DMS53 (cell line): ENCODE measurements at regions not wholly inside any gene's neighbourhood (a gene's known extent, or its start where the extent isn't known, plus 50 kb on each side); places are given as distances from the start of the nearest gene placed in this dataset.

Experiments used
- DNase-seq: peaks from one replicate; lab custom pipeline; 2025; lab: John Stamatoyannopoulos, UW

DNA sequence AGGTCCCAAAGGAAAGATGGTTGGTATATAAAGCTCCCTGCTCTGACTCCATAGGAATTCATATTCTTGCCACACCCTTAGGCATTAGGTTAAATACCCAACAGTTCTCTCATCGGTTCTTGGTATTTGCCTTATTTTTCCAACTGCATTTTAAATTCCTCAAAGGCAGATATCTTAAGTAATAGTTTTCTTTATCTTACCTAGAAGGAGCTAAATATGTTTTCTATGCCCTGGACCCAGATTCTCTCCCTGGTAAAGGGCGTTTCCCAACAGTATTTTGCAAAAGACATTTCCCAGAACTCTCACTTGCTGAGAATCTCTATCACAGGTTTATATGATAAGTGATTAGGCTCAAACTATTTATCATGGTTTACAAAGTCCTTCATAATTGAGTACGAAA lies 158.6 kb upstream of the BDNF start:
- DNase-seq = no peak

DNA sequence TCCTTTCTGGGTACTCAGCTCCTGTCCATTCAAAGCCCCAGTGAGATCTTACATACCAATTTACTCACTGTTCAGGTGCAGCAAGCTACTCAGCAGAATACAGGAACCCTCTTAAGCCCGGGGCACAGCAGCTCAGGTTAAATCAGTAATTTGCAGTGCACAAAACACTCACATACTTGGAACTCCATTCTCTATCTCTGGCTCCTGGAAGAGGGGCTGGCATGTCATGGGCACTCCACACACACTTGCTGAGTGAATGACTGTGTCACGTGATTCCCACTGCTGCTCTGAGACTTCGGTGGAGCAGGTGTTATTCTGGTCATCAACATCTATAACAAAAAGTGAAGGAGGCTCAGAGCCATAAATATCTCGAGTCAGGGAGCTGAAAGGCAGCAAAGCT lies 157.3 kb upstream of the BDNF start:
- DNase-seq = peak; percentile 12

DNA sequence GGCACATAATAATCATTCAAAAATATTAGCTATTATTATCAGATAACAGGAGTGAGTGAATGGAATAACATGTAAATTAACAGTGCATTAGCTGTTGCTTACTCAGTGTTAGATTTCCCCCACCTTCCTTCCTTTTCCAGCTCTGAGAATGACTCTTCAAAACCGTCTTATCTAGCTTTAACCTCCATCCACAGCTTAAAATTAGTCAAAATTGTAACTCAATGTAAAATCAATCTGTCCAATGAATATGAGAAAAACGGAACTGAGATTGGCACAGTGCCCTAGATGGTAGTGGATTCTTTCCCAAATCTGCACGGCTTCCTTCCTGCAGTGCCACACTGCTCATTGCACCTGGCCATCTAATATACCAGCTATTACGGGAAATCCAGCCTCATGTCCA lies 156.8 kb upstream of the BDNF start:
- no peak for DNase-seq

DNA sequence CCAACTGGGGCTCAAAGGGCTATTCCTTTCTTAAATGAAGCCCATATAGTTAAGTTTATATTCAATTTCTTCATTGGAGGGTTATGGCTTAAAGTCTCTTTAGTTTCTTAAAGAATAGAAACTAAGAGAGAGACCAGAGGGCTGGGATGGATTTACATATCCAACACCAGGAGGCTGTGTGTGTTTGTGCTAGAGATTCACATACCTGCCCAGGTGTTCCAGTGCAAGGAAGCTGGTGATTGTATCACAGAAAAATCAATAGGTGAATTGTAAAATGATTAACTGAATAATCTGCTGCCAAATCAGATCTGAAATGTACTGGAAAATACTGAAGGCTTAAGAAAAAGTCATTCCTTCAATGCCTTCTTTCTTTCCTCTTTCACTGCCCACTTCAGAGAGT lies 148.2 kb upstream of the BDNF start:
- DNase-seq = no peak

DNA sequence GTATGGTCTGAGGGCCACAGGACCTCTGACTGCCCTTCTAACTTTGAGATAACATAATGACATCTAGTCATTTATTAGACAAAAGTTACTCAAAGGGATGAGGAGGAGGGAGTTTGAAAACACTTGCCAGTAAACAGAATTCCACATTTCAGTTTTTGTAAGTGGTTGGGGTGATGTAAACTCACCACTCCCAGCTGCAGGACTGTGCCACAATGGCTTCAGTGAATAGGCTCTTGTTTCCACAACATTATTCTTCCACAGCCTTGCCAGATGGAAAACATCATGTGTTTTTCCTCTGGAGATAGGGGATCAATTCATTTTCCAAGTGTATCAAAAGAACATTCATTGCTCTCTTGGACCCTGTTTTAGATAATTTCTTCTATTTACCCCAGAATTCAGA lies 147.2 kb upstream of the BDNF start:
- DNase-seq = no peak

DNA sequence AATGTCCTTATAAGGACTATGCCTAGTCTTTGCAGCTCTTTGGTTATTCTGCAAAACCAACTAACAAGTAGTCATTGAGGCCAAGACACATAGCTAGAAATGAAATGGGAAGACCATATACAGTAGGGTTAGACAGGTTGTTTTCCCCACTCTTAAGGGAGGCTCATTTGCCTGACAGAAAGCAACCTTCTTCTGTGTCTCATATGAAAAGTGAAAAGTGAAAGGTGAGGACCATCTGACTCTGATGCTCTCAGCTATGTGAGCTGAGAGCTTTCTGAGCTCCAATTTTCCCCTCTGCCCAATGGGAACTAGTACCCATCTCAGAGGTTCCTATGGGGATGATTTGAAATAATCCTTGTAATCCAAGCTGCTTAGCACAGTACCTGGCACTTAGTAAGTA lies 142.0 kb upstream of the BDNF start:
- DNase-seq = no peak

DNA sequence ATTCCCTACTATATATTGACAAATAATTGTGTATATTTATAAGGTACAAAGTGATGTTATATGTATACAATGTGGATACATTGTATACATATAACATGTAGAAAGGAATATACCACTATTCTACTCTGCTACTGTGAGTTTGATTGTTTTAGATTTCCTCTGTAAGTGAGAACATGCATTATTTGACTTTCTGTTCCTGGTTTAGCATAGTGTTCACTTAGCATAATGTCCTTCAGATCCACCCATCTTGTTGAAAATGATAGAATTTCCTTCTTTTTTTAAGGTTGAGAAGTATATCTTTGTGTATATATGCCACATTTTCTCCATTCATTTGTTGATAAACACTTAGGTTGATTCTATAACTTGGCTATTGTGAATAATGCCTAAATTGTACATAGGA lies 140.8 kb upstream of the BDNF start:
- DNase-seq = no peak

DNA sequence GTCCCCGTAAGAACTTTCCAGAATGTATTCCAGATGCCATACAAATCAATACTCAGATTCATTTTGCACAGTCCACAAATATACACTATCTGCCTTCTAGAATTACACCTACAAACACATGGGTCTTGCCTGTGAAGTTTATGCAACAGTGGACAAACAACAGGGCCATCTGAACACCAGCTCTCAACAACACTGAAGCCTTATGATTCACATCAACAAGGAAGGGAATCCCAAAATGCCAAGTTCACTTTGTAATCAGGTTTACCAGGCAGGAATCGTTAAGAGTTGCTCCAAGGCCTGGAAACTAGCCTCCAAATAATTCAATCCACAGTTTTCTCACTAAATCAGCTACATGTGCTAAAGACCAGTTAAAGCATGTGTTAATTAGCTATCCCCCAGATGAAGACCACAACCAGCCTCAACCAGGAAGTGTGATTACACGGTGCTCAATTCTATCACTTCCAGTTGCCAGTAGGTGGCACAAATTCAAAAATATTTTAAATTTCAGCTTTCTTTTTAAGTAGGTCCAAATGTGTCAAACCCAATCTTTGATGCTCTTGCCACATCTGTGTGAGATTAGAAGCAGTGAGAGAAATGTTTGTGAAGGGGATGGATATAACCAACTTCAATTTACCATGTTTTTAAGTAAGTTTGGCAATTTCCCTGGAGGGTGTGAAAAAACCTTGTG lies 139.1 kb upstream of the BDNF start:
- DNase-seq = peak; percentile 35

DNA sequence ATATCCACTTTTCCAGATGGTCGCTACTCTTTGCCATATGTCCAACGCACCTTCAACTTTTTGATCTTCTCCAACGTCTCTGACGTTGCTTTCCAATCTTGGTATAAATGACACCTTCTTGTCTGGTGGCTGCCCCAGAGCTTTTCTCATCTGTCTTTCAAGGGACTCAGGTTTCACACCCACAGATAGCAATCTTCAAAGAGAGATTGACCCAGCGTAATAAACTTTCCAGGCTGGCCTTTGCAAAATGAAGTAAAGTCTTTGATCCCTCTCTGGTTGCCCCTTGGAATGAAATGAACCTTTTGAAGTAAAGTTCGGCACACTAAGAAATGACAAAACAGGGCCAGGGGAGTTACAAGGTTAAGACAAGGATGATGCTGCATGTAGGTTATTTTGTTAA lies 138.4 kb upstream of the BDNF start:
- no peak for DNase-seq

DNA sequence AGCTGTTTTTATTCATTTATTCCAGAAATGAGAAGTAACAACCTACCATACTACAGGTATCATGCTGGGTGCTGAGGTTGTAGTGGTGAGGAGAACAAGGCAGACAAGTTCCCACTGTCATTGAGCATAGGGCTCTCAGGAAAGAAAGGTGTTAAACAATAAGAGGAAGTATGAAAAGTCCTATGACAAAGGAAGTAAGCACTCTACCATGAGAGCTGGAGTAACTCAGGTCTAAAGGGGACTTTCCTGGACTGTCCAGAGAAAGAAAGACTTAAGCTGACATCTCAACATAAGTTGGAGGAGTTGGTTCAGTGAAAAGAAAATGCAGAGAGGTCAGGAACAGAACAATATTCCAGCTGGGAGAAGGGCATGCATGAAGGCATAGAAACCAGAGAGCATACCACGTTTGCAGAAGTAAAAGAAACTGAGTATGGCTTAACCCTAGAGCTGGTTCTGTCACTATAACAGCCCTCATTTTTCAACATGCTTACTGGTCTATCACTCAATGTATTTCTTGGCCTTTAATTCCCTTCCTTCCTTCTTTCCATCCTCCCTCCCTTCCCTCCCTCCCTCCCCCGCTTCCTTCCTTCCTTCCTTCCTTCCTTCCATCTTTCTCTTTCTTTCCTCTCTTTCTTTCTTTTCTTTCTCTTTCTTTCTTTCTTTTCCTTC lies 137.8 kb upstream of the BDNF start:
- DNase-seq = peak; percentile 13

DNA sequence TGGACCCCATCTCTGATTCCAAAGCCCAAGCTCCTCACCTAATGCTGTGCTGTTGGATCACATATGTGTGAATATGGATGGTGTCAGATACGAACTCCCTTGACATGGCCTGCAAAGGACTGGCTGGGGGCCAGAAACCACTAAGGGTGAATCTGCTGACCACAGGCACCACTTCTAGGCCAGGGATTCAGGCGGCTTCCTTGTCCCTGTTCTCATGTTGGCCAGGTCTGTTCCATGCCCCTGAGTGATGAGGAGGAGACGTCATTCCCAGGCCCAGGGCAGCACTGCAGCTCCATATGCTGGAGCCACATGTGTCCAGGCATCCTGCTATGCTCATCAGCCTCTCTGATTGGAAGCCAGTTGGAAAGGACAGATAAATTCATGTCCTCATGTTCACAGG lies 130.0 kb upstream of the BDNF start:
- no peak for DNase-seq

DNA sequence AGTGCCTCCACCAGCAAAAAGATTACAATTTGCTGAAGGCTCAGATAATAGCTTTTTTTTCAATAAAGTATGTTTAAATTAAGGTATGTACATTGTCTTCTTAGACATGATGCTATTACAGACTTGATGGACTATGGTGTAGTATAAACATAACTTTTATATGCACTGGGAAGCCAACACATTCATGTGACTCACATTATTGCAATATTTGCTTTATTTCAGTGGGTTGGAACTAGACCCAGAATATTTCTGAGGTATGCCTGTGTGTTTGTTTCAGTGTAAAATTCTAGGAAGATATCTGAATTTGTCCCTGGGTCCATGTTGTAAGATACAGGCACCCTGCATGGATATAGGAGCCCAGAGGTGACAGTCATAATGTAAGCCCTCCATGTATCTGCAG lies 120.0 kb upstream of the BDNF start:
- DNase-seq = no peak

DNA sequence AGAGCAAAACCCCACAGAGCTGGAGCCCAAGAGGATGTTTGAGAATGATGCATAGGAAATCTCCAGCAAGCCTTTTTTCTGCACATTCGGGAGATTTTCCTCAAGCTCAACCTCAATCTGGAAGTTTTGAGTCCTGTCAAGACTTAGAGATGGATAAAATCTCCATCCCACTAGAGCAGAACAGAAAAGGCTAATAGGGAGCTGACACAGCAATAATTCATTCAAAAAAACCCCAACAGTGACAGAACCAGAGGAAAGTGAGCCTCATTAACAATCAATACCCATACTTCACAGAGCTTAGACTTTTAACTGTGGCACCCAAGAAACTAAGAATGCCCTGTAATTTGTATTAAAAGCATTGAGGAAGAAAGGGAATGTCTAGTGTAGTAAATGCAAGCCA lies 115.9 kb upstream of the BDNF start:
- DNase-seq = no peak

DNA sequence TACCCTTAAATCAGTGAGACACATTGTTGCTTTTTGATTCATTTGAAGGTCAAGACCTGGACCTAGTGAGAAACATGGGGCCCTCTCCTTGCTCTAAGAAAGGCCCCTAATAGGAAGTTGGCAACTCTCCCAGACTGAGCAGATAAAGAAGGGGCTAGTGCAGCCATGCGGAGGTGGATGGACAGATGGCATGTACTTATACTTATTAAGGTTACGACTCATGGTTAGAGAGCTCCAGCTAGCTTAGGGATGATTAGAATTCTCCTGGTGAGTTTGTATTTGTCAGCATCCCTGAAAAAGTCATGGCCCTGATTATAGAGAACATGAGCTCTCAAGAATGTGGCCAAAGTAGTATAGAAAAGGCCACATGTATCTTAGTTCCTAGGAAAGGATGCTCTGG lies 112.1 kb upstream of the BDNF start:
- DNase-seq = no peak

DNA sequence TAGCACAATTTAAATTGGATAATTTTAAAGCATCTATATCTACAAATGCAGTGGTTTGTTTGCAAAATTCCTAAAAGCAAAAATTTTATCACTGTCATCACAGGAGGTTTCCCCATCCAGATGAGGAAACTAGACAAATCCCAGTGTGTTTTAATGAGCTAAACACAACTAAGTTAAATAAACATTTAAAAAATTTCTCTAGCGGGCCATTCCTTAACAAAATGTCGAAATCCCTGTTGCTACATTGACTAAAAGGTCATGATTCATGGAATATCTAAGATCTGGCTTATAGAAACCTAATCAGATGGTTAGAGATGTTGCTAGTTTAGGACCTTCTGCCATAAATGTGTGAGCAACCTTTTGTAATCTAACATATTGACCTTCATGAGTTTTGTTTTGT lies 107.3 kb upstream of the BDNF start:
- no peak for DNase-seq

DNA sequence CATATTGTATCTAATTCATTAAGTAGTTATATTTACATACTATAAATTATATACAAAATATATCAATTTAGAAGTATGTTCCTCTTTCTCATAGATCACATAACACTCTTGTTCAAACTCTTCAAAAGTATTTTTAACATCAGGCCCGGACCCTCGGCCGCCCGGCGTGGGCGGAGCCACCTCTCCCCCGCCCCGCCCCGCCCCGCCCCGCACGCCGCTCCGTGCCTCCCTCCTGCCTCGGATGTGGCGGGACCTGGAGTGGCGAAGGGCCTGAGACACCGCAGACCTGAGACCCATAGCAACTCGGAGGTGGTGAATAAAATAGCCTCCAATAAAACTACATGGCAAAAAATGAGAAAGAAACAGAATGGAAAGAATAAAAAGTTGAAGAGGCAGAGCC lies 105.9 kb upstream of the BDNF start:
- DNase-seq = no peak

DNA sequence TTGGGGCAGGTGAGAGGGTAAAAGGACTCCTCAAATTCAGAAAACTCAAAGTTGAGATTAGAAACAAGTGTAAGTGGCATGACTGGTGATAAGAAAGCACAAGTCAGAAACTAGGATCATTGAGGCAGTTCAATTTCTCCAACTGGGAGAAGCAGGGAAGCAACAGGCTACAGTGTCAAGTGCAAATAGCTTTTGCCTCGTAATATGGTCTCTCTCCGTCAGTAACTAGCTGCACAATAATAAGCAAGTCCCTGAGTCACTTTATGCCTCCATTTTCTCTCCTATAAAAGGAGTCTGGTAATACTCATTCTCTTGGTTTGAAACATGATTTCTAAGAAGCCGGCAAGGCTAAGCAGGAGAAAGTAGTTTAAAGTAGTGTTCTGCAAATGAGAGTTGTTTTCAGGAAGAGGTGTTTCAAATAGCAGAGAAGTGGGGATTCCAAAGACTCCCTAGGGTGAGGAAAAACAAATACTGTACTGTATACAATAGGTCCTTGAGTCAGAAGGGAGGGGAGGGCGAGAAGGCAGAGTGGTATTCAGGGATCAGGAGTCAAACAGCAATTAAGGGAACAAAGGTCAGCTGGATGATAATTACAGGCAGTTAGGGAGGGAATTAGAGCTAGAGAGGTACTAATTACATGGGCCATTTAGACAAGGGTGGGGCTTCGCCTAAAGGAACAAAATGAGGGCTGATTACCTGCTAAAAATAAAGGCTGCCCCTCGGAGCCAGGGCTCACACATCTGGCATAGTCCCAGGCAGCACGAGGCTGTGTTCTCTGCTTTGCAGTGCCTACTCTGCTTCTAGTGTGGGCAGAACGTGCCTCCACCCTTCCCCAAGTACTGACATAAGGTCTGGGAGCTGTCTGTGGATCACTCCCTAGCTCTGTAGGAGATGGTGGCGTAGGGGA lies 96.0 kb upstream of the BDNF start:
- peak; percentile 18 for DNase-seq

DNA sequence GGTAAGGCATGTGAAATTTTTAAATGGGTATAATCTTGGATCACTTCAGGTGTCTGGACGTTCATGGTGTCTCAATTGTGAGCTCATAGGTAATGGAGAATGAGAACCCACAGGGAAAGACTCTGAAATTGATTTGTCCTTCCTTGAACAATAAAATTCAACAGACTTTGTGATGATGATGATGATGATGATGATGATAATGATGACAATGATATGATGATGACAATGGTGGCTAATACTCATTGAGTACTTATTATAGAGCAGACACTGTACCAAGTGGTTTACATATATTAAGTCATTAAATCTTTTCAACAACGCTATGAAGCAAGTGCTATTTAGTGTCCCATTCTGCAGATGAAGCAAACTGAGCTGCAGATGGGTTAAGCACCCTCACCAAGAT lies 86.6 kb upstream of the BDNF start:
- DNase-seq = no peak

DNA sequence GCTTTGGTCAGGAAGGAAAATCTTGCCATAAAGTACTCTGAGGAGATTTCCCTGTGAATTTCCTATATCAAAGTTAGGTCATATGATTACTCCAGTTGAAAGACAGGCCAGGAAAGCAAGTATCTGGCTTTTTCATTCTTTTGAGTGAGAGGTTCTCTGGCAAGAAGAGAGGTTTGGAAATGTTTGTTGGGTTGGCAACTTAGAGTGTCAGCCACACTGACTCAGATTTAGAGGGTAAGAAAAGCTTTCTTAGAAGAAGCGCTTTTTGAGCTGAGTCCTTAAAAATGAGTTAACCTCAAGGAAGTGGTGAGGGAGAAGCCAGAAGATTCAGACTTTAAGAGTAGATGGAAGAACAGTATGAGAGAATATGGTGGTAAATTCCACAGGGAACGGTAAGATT lies 86.1 kb upstream of the BDNF start:
- no peak for DNase-seq

DNA sequence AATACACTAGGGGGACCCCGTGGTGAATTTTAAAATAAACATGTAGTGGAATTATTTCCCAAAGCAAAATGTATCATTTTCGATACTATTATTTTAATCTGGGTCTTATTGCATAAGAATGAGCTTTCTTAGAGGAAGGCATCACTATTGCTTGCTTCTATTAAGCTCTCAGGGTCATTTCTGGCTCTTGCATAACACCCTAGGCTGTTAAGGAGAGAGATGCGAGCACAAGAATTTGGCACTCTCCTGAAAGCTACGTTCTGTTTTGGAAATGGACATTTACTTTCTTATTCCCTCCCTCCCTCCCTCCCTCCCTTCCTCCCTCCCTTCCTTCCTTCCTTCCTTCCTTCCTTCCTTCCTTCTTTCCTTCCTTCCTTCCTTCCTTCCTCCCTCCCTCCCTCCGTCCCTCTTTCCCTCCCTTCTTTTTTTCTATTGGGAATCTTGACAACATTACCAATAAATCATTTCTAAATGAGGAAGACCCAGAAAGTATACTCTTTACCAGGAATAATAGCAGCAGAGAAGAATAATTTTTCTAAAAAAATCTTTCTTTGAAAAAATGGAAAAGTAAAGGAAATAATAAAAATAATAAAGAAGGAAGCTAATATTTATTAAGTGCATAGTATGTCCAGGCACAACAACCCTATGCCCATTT lies 83.6 kb upstream of the BDNF start:
- no peak for DNase-seq

DNA sequence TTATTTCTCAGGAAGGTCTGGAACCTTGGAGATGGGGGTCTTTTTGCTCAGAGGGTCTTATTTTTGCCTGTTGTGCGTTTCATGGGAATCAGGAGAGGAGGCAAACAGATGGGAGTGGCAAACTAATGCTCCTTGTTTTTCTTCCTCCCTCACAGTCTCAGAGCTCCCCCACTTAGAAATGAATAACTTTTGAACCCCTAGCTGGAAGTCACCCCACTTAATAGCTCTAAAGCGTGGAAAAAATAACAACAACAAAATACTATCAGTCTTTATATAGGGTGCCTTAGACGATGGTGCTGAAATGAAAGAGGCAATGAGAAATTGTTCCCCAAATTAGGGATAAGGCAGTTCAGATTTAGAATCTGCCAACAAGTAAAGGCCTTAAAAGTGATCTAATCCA lies 76.8 kb upstream of the BDNF start:
- DNase-seq = no peak

DNA sequence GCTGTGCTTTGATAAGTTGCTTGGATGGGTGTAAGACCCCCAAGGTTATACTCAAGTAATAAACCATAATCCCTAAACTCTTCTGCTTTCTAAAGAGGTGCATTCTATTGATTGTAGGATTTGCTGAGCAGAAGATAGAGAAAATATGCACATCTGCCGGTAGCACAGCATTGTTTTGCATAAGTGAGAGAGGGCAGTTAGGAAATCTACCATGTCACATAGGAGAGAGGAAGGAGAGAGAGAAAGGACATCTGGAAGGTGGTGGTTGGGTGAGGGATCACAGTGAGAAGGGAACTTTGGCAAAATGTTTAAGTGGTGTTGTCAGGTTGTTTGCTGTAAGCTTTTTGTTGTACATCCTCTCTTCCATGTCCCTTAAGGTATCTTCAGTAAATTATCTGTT lies 73.6 kb upstream of the BDNF start:
- DNase-seq = no peak

DNA sequence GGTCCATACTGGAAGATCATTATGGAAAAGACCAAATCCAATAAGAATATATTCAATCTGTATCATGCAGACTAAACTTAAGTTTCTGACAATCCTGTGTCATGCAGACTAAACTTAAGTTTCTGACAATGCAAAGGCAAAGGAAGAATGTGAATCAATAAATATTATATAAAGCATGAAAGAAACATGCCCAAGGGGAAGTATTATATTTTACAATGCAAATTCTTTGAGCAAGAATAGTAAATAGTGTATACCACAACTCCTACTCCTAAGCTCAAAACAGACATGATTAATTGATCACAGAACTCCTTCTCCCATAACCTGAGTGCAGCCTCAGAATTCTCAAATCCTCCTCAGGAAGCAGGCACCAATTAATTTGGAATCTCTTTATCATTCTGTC lies 71.3 kb upstream of the BDNF start:
- DNase-seq = no peak
